Activated CD8-positive, alpha-beta T cell treated with anti-CD3 and anti-CD28 coated beads, Interleukin-2, amount 10 ng/mL, durations not matched to agents 7 days and 5 days (primary cell): ENCODE measurements at regions not wholly inside any gene's neighbourhood (a gene's known extent, or its start where the extent isn't known, plus 50 kb on each side); places are given as distances from the start of the nearest gene placed in this dataset.

Experiments used
- ATAC-seq: fragments of 150-1000 bp; cut with Tn5 transposase; one replicate; pipeline ENCODE4 v1.10.0; 2021; ENCODE audit warnings: moderate library complexity
- CTCF ChIA-PET: fragments of 350-600 bp; sonication (Branson Sonifier 250); formaldehyde crosslinking; loops from one replicate; lab custom pipeline; 2021; ENCODE audit warnings: antibody characterized with exemption; lab: Charles Lee
- POLR2A ChIA-PET: fragments of 350-600 bp; sonication (Branson Sonifier 250); formaldehyde crosslinking; loops from one replicate; lab custom pipeline; 2021; ENCODE audit warnings: antibody characterized with exemption; lab: Charles Lee
- DNase-seq: peaks from one replicate; pipeline ENCODE4 v3.0.0-alpha.2; 2020
- H3K27ac Mint-ChIP-seq: one replicate; pipeline ENCODE4 v1.8.0; 2021; ENCODE audit warnings: mild to moderate bottlenecking, mixed read lengths
- H3K27me3 Mint-ChIP-seq: one replicate; pipeline ENCODE4 v1.8.0; 2021; ENCODE audit warnings: low read depth, mixed read lengths
- H3K36me3 Mint-ChIP-seq: one replicate; pipeline ENCODE4 v1.8.0; 2021; ENCODE audit warnings: low read depth, mixed read lengths
- H3K4me1 Mint-ChIP-seq: one replicate; pipeline ENCODE4 v1.8.0; 2021; ENCODE audit warnings: low read depth, mixed read lengths
- H3K4me3 Mint-ChIP-seq: one replicate; pipeline ENCODE4 v1.8.0; 2021; ENCODE audit warnings: mild to moderate bottlenecking, mixed read lengths
- H3K9me3 Mint-ChIP-seq: one replicate; pipeline ENCODE4 v1.8.0; 2022; ENCODE audit warnings: mixed read lengths; ENCODE audit not compliant: insufficient read depth

- ChIA-PET POLR2A (no interaction called here), CTCF (interaction anchor here (0.6 kb wide), 1 partner anchor 392 kb away, joined by 3 read pairs; no protein-coding TSS in a partner anchor)
- ATAC-seq (no peak), DNase-seq (no peak)
- no peak overlapping the region for H3K4me3 Mint-ChIP-seq
- H3K4me1 Mint-ChIP-seq = no peaks in the 10 kb centered on the region
- H3K9me3 Mint-ChIP-seq = no peaks in the 10 kb centered on the region
- H3K36me3 Mint-ChIP-seq = no peaks in the 10 kb centered on the region
- no peak overlapping the region for H3K27ac Mint-ChIP-seq
- H3K27me3 Mint-ChIP-seq = peaks cover 13% of the 10 kb centered on the region
These were observed 64.9 kb upstream of the ZSWIM6 start for GRCh38 chr5:61267116-61267515.

GRCh38 chr5:61268871-61269270 lies 63.2 kb upstream of the ZSWIM6 start:
- no peaks in the 10 kb centered on the region for H3K9me3 Mint-ChIP-seq
- POLR2A ChIA-PET = no interaction called here
- H3K4me1 Mint-ChIP-seq = no peaks in the 10 kb centered on the region
- no peaks in the 10 kb centered on the region for H3K36me3 Mint-ChIP-seq
- H3K27me3 Mint-ChIP-seq = peaks cover 13% of the 10 kb centered on the region
- no peak overlapping the region for H3K4me3 Mint-ChIP-seq
- CTCF ChIA-PET = no interaction called here
- DNase-seq = no peak
- H3K27ac Mint-ChIP-seq = no peak overlapping the region
- ATAC-seq = no peak

GRCh38 chr5:61270510-61271165 lies 61.4 kb upstream of the ZSWIM6 start:
- ATAC-seq (no peak), DNase-seq (no peak)
- H3K4me3 Mint-ChIP-seq = no peak overlapping the region
- no peaks in the 10 kb centered on the region for H3K9me3 Mint-ChIP-seq
- POLR2A ChIA-PET = no interaction called here
- no peak overlapping the region for H3K27ac Mint-ChIP-seq
- H3K36me3 Mint-ChIP-seq = no peaks in the 10 kb centered on the region
- CTCF ChIA-PET = interaction anchor here (0.6 kb wide), 1 partner anchor 18 kb away, joined by 3 read pairs; no protein-coding TSS in a partner anchor
- peaks cover 6% of the 10 kb centered on the region for H3K27me3 Mint-ChIP-seq
- peaks cover 2% of the 10 kb centered on the region for H3K4me1 Mint-ChIP-seq

GRCh38 chr5:61272688-61273087 lies 59.4 kb upstream of the ZSWIM6 start:
- no peaks in the 10 kb centered on the region for H3K36me3 Mint-ChIP-seq
- no peak overlapping the region for H3K4me3 Mint-ChIP-seq
- POLR2A ChIA-PET = no interaction called here
- no peak overlapping the region for H3K27ac Mint-ChIP-seq
- ATAC-seq (no peak), DNase-seq (no peak)
- H3K4me1 Mint-ChIP-seq = peaks cover 18% of the 10 kb centered on the region
- CTCF ChIA-PET = interaction anchor here (1.6 kb wide), 1 partner anchor 218 kb away, joined by 4 read pairs; no protein-coding TSS in a partner anchor
- peaks cover 6% of the 10 kb centered on the region for H3K27me3 Mint-ChIP-seq
- no peaks in the 10 kb centered on the region for H3K9me3 Mint-ChIP-seq

- DNase-seq (no peak), ATAC-seq (no peak)
- no peaks in the 10 kb centered on the region for H3K36me3 Mint-ChIP-seq
- peaks cover 2% of the 10 kb centered on the region for H3K27me3 Mint-ChIP-seq
- H3K27ac Mint-ChIP-seq = no peak overlapping the region
- POLR2A ChIA-PET = no interaction called here
- no peaks in the 10 kb centered on the region for H3K9me3 Mint-ChIP-seq
- peaks cover 20% of the 10 kb centered on the region for H3K4me1 Mint-ChIP-seq
- CTCF ChIA-PET = interaction anchor here (1.6 kb wide), 1 partner anchor 218 kb away, joined by 4 read pairs; no protein-coding TSS in a partner anchor
- H3K4me3 Mint-ChIP-seq = no peak overlapping the region
These were observed 58.6 kb upstream of the ZSWIM6 start for GRCh38 chr5:61273279-61273975.

- Mint-ChIP-seq H3K4me1 (peaks cover 20% of the 10 kb centered on the region), H3K27ac (no peak overlapping the region), H3K9me3 (no peaks in the 10 kb centered on the region), H3K27me3 (peaks cover 2% of the 10 kb centered on the region), H3K4me3 (no peak overlapping the region), H3K36me3 (no peaks in the 10 kb centered on the region)
- DNase-seq = no peak
- ChIA-PET POLR2A (no interaction called here), CTCF (interaction anchor here (1.6 kb wide), 1 partner anchor 219 kb away, joined by 4 read pairs; no protein-coding TSS in a partner anchor)
- no peak for ATAC-seq
These were observed 57.5 kb upstream of the ZSWIM6 start for GRCh38 chr5:61274511-61274911.

- no peaks in the 10 kb centered on the region for H3K9me3 Mint-ChIP-seq
- no peak for DNase-seq
- H3K4me1 Mint-ChIP-seq = peaks cover 20% of the 10 kb centered on the region
- peak; percentile 18 for ATAC-seq
- no peaks in the 10 kb centered on the region for H3K36me3 Mint-ChIP-seq
- peaks cover 2% of the 10 kb centered on the region for H3K27me3 Mint-ChIP-seq
- ChIA-PET POLR2A (interaction anchor here (0.7 to 1.0 kb wide), 2 partner anchors 25 to 56 kb away, joined by 3 to 4 read pairs; no protein-coding TSS in a partner anchor), CTCF (no interaction called here)
- H3K4me3 Mint-ChIP-seq = no peak overlapping the region
- no peak overlapping the region for H3K27ac Mint-ChIP-seq
These were observed 56.2 kb upstream of the ZSWIM6 start for GRCh38 chr5:61275841-61276240.

GRCh38 chr5:61277190-61277589 lies 54.9 kb upstream of the ZSWIM6 start:
- peak overlapping the region; percentile 24 for H3K4me3 Mint-ChIP-seq
- H3K36me3 Mint-ChIP-seq = no peaks in the 10 kb centered on the region
- no peak for DNase-seq
- peak; percentile 45 for ATAC-seq
- H3K4me1 Mint-ChIP-seq = peaks cover 20% of the 10 kb centered on the region
- ChIA-PET POLR2A (interaction anchor here (0.7 kb wide), 1 partner anchor 333 kb away, joined by 3 read pairs; no protein-coding TSS in a partner anchor), CTCF (interaction anchor here (1.1 to 1.5 kb wide), 2 partner anchors 19 to 380 kb away, joined by 3 read pairs; no protein-coding TSS in a partner anchor)
- H3K9me3 Mint-ChIP-seq = no peaks in the 10 kb centered on the region
- peak overlapping the region; percentile 66 for H3K27ac Mint-ChIP-seq
- H3K27me3 Mint-ChIP-seq = peaks cover 2% of the 10 kb centered on the region

GRCh38 chr5:61277781-61278180 lies 54.3 kb upstream of the ZSWIM6 start:
- Mint-ChIP-seq H3K27me3 (peaks cover 2% of the 10 kb centered on the region), H3K36me3 (no peaks in the 10 kb centered on the region), H3K4me3 (peak overlapping the region; percentile 24), H3K27ac (no peak overlapping the region), H3K4me1 (peaks cover 20% of the 10 kb centered on the region), H3K9me3 (no peaks in the 10 kb centered on the region)
- DNase-seq (no peak), ATAC-seq (no peak)
- POLR2A ChIA-PET = interaction anchor here (0.7 kb wide), 2 partner anchors 332 to 333 kb away, joined by 3 read pairs; no protein-coding TSS in a partner anchor
- CTCF ChIA-PET = interaction anchor here (1.1 to 1.5 kb wide), 2 partner anchors 19 to 380 kb away, joined by 3 read pairs; no protein-coding TSS in a partner anchor

- Mint-ChIP-seq H3K27ac (no peak overlapping the region), H3K9me3 (no peaks in the 10 kb centered on the region), H3K4me3 (no peak overlapping the region), H3K4me1 (peaks cover 20% of the 10 kb centered on the region), H3K27me3 (peaks cover 2% of the 10 kb centered on the region), H3K36me3 (no peaks in the 10 kb centered on the region)
- ChIA-PET CTCF (interaction anchor here (1.2 kb wide), 1 partner anchor 22 kb away, joined by 3 read pairs; no protein-coding TSS in a partner anchor), POLR2A (no interaction called here)
- ATAC-seq = no peak
- no peak for DNase-seq
These were observed 52.3 kb upstream of the ZSWIM6 start for GRCh38 chr5:61279725-61280124.

- peaks cover 2% of the 10 kb centered on the region for H3K27me3 Mint-ChIP-seq
- CTCF ChIA-PET = interaction anchor here (1.2 kb wide), 1 partner anchor 22 kb away, joined by 3 read pairs; no protein-coding TSS in a partner anchor
- DNase-seq = no peak
These were observed 51.9 kb upstream of the ZSWIM6 start for GRCh38 chr5:61280205-61280604.

More at GRCh38 chr5:61280205-61280604, 51.9 kb upstream of the ZSWIM6 start:
- H3K9me3 Mint-ChIP-seq = no peaks in the 10 kb centered on the region
- no peaks in the 10 kb centered on the region for H3K36me3 Mint-ChIP-seq
- ATAC-seq = no peak
- peaks cover 20% of the 10 kb centered on the region for H3K4me1 Mint-ChIP-seq
- POLR2A ChIA-PET = no interaction called here
- H3K4me3 Mint-ChIP-seq = no peak overlapping the region
- H3K27ac Mint-ChIP-seq = no peak overlapping the region
